ENCODE measurements at regions not wholly inside any gene's neighbourhood (a gene's known extent, or its start where the extent isn't known, plus 50 kb on each side); places are given as distances from the start of the nearest gene placed in this dataset.

DNA sequence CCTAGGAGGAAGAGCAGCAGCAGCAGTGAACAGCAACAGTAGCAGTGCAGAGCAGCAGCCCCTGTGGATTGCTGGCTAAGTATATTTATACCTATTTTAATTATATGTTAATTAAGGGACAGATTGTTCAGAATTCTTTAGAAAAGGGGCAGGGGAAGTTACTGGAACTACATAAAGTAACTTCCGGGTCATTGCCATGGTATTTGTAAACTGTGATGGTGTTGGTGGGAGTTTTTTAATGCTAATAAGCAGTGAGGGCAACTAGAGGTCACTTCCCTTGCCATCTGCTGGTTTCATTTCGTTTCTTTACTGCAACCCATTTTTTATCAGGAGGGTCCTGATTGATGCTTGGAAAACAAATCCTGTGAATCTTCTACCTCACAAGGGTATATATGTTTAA lies 229.8 kb upstream of the PODXL start:
- 31 to 45% methylated on average over 2 of the region's 2 CpGs for WGBS, 2 donors
- no peak overlapping the region for H3K4me3 ChIP-seq
- DNase-seq (no peak), ATAC-seq (no peak)
- H3K27me3 ChIP-seq: no peaks in the 10 kb centered on the region
- TF ChIP-seq POLR2A (IDR thresholded peaks at IDR 0.05): no peak
- TF ChIP-seq, protein P1, sequence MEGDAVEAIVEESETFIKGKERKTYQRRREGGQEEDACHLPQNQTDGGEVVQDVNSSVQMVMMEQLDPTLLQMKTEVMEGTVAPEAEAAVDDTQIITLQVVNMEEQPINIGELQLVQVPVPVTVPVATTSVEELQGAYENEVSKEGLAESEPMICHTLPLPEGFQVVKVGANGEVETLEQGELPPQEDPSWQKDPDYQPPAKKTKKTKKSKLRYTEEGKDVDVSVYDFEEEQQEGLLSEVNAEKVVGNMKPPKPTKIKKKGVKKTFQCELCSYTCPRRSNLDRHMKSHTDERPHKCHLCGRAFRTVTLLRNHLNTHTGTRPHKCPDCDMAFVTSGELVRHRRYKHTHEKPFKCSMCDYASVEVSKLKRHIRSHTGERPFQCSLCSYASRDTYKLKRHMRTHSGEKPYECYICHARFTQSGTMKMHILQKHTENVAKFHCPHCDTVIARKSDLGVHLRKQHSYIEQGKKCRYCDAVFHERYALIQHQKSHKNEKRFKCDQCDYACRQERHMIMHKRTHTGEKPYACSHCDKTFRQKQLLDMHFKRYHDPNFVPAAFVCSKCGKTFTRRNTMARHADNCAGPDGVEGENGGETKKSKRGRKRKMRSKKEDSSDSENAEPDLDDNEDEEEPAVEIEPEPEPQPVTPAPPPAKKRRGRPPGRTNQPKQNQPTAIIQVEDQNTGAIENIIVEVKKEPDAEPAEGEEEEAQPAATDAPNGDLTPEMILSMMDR (IDR thresholded peaks at IDR 0.05): no peak
- H3K27ac ChIP-seq: no peak overlapping the region
- H3K4me1 ChIP-seq: no peaks in the 10 kb centered on the region
- intact Hi-C loops (cut with DNase I): no loop called here
- no peaks in the 10 kb centered on the region for H3K36me3 ChIP-seq (replicated peaks in 1 of 2; ENCODE audit: insufficient read depth in 1 of 2, low read depth in 2 of 2)
- H3K9me3 ChIP-seq: no peaks in the 10 kb centered on the region

DNA sequence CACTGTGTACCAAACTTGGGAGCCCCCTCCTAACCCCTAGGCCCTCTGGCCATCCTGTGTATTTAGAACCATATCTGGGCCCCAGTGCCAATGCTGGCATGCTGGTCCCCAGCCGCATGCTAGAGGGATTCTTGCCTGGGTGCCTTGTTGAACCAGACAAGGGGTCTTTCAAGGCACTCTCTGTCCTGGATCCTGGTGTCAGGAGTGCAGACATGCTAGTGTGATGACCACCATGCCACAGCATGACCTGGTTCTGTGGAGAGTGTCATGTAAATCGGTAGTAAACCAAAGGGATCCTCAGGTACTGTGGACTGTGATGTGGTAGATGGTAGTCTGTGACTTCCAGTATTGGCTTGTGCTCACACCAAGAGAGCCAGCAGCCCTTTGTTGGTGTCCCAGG lies 222.2 kb upstream of the PODXL start:
- H3K27me3 ChIP-seq: no peaks in the 10 kb centered on the region
- TF ChIP-seq, protein P1 (IDR thresholded peaks at IDR 0.05): no peak
- TF ChIP-seq POLR2A (IDR thresholded peaks at IDR 0.05): no peak
- WGBS, 2 donors: 94 to 100% methylated on average over 1 to 2 of the region's 2 CpGs

DNA sequence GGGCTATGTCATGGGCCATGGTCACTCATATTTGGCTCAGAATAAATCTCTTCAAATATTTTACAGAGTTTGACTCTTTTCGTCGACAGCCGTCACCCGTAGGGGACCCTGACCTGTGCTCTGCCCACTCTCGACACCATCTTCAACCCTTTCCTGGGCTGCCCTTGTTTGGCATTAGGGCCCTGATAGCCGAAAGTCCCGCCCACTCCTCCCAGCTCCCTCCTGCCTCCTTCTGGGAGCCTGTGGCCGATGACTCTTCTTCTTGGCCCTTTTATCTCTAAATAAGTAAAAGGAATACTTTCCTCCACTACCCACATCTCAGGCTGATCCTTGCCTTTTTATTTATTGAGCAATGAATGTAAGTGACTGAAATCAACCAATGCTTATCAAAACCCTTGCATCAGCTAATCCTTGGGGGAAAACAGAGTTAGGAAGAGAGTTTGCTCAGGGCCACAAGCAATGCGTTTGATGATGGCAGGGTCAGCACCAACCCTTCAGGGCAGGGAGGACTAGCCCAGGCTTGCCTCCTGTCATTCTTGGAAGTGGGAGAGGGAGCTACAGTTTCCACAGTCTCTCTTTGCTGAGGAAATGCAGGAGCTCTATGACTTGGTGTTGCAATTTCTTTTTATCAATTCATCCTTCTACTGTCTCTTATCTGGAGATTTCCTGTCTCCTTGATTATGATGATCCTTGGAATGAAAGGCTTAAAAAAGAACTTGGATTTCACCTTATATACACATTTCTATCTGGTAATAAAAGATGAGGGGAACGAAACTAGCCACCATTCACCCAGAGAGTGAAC lies 218.2 kb upstream of the PODXL start:
- intact Hi-C loops (cut with DNase I): no loop called here
- 61 to 65% methylated on average over 10 of the region's 10 CpGs for WGBS, 2 donors

More for the DNA sequence above, 222.2 kb upstream of the PODXL start:
- Histone ChIP-seq H3K9me3 (no peaks in the 10 kb centered on the region), H3K36me3 (replicated peaks in 1 of 2; ENCODE audit: insufficient read depth in 1 of 2, low read depth in 2 of 2) (no peaks in the 10 kb centered on the region), H3K4me3 (no peak overlapping the region), H3K27ac (no peak overlapping the region), H3K4me1 (no peaks in the 10 kb centered on the region)
- intact Hi-C loops (cut with DNase I): no loop called here
- ATAC-seq (no peak), DNase-seq (no peak)

DNA sequence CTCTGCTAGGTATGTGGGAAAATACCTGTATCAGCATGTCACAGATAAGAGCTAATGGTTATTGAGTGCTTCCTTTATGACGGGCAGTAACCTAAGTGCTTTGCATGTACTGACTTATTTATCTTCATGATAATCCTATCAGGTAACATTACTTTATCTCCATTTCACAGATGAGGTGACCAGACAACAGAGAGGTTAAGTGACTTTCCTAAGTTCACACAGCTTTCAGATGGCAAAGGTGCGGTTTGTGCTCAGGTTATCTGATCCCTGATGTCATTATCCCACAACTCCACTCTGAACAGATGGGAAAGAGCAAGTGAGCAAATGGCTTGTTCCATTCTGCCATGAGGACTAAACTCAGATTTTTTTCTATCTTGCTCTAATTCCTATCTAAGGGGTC lies 217.0 kb upstream of the PODXL start:
- Histone ChIP-seq H3K27ac (no peak overlapping the region), H3K27me3 (no peaks in the 10 kb centered on the region), H3K36me3 (replicated peaks in 1 of 2; ENCODE audit: insufficient read depth in 1 of 2, low read depth in 2 of 2) (no peaks in the 10 kb centered on the region), H3K4me1 (no peaks in the 10 kb centered on the region), H3K4me3 (no peak overlapping the region), H3K9me3 (no peaks in the 10 kb centered on the region)
- DNase-seq (no peak), ATAC-seq (no peak)
- 17 to 26% methylated on average over 2 of the region's 2 CpGs for WGBS, 2 donors
- TF ChIP-seq, protein P1 (IDR thresholded peaks at IDR 0.05): no peak
- no peak for TF ChIP-seq POLR2A (IDR thresholded peaks at IDR 0.05)
- intact Hi-C loops (cut with DNase I): no loop called here

More for the DNA sequence above, 218.2 kb upstream of the PODXL start:
- H3K9me3 ChIP-seq: no peaks in the 10 kb centered on the region
- ATAC-seq (no peak), DNase-seq (no peak)
- no peak overlapping the region for H3K4me3 ChIP-seq
- H3K27ac ChIP-seq: no peak overlapping the region
- TF ChIP-seq POLR2A (IDR thresholded peaks at IDR 0.05): no peak
- TF ChIP-seq, protein P1 (IDR thresholded peaks at IDR 0.05): no peak
- H3K27me3 ChIP-seq: no peaks in the 10 kb centered on the region
- H3K4me1 ChIP-seq: no peaks in the 10 kb centered on the region
- H3K36me3 ChIP-seq (replicated peaks in 1 of 2; ENCODE audit: insufficient read depth in 1 of 2, low read depth in 2 of 2): no peaks in the 10 kb centered on the region

DNA sequence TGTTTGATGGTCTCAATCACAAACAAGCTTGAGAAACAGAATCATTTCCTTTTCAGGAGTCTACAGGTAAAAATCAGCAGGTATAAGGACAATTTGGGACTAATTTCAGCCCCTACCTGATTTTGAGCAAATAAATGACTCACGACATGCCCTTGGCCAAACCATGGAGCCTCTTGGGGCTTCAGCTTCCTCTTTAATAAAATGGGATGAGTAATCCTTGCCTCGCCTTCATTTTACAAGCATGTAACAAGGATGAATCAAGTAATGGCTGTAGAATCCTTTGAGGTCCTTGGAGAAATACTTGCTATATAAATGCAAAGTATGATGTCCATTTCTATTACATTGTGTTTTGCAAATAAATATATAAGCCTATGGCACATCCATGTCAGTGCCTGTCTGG lies 212.8 kb upstream of the PODXL start:
- Histone ChIP-seq H3K9me3 (no peaks in the 10 kb centered on the region), H3K4me3 (no peak overlapping the region), H3K27me3 (no peaks in the 10 kb centered on the region), H3K27ac (no peak overlapping the region), H3K36me3 (replicated peaks in 1 of 2; ENCODE audit: insufficient read depth in 1 of 2, low read depth in 2 of 2) (no peaks in the 10 kb centered on the region), H3K4me1 (no peaks in the 10 kb centered on the region)
- TF ChIP-seq, protein P1 (IDR thresholded peaks at IDR 0.05): no peak
- TF ChIP-seq POLR2A (IDR thresholded peaks at IDR 0.05): no peak
- no peak for DNase-seq
- WGBS, 2 donors: 42 to 63% methylated on average over 2 of the region's 2 CpGs
- no peak for ATAC-seq
- intact Hi-C loops (cut with DNase I): no loop called here

Data from body of pancreas (tissue), 4 donors.